Prostate gland (tissue), 2 donors: ENCODE measurements at regions not wholly inside any gene's neighbourhood (a gene's known extent, or its start where the extent isn't known, plus 50 kb on each side); places are given as distances from the start of the nearest gene placed in this dataset.

Experiments
- POLR2A ChIP-seq: fragments of 450-650 bp; IDR thresholded peaks from one replicate; pipeline ENCODE4 v1.6.1; 2016; ENCODE audit warnings: antibody characterized with exemption, mild to moderate bottlenecking
- POLR2AphosphoS5 ChIP-seq: sonication (generic); formaldehyde crosslinking; IDR thresholded peaks from one replicate; pipeline ENCODE4 v1.6.1; 2017; ENCODE audit warnings: antibody characterized with exemption
- TF ChIP-seq, protein P1 (sequence below), 4 experiments: fragments of 200-600 bp in 2 of 4; fragments of 450-650 bp in 2 of 4; sonication (generic) in 2 of 4; IDR thresholded peaks; 1 replicate in 3 of 4; 2 replicates in 1 of 4; pipeline ENCODE4 v1.5.1; 2016 to 2019; ENCODE audit warnings: antibody characterized with exemption in 4 of 4, mild to moderate bottlenecking in 2 of 4, moderate library complexity in 2 of 4

DNA sequence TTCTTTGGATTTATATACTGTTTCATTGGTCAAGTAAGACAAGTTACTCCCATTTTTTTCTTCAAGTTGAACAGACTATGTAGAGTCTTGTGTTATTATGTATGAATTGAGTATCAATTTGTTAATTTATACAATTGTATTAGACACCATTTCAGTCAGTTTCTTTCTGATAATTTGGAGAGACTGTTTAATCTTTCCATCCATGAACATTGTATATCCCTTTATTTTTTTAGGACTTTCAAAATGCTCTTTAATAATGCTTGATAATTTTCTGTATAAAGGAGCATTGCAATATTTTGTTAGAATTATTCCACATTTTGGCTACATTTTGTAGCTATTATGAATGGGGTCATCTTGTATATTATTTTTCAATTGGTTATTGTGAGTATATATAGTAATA lies 69.1 kb upstream of the PJA2 start:
- TF ChIP-seq, protein P1, sequence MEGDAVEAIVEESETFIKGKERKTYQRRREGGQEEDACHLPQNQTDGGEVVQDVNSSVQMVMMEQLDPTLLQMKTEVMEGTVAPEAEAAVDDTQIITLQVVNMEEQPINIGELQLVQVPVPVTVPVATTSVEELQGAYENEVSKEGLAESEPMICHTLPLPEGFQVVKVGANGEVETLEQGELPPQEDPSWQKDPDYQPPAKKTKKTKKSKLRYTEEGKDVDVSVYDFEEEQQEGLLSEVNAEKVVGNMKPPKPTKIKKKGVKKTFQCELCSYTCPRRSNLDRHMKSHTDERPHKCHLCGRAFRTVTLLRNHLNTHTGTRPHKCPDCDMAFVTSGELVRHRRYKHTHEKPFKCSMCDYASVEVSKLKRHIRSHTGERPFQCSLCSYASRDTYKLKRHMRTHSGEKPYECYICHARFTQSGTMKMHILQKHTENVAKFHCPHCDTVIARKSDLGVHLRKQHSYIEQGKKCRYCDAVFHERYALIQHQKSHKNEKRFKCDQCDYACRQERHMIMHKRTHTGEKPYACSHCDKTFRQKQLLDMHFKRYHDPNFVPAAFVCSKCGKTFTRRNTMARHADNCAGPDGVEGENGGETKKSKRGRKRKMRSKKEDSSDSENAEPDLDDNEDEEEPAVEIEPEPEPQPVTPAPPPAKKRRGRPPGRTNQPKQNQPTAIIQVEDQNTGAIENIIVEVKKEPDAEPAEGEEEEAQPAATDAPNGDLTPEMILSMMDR (IDR thresholded peaks at IDR 0.05), result no peak
- no peak for TF ChIP-seq POLR2A
- no peak for TF ChIP-seq POLR2AphosphoS5
